H1 (cell line): ENCODE measurements at regions not wholly inside any gene's neighbourhood (a gene's known extent, or its start where the extent isn't known, plus 50 kb on each side); places are given as distances from the start of the nearest gene placed in this dataset.

ENCODE experiments used
- CTCF ChIA-PET: fragments of 300-600 bp; sonication (Branson Sonifier 250); formaldehyde crosslinking; loops from one replicate; lab custom pipeline; 2021; ENCODE audit not compliant: partially characterized antibody; lab: Charles Lee
- POLR2A ChIA-PET: fragments of 300-600 bp; sonication (Branson Sonifier 250); formaldehyde crosslinking; loops from one replicate; lab custom pipeline; 2021; ENCODE audit warnings: inconsistent platforms; ENCODE audit not compliant: partially characterized antibody; lab: Charles Lee
- DNase-seq, 2 experiments: peaks; one replicate each; pipeline versions ENCODE4 v3.0.0 to v3.0.0-alpha.2; 2010 to 2022; ENCODE audit warnings: low spot score in 2 of 2, low read depth in 1 of 2, mixed read lengths in 1 of 2
- FAIRE-seq: peaks from 2 replicates; lab custom pipeline; 2011; peaks lifted over from hg19 to GRCh38; lab: Jason Lieb, UNC
- H2AFZ ChIP-seq: 2 replicates; pipeline ENCODE4 v1.8.1; 2012; ENCODE audit warnings: low read length, inconsistent platforms
- H2AK5ac ChIP-seq: 2 replicates; pipeline ENCODE4 v1.6.1; 2013; ENCODE audit warnings: low read depth, low read length
- H2BK120ac ChIP-seq: replicated peaks from 2 replicates; pipeline ENCODE3; 2013; ENCODE audit warnings: low read depth, low read length, inconsistent platforms
- H2BK12ac ChIP-seq: 2 replicates; pipeline ENCODE4 v1.6.1; 2013; ENCODE audit warnings: low read depth, low read length
- H2BK15ac ChIP-seq: 2 replicates; pipeline ENCODE4 v1.6.1; 2013; ENCODE audit warnings: low read length
- H2BK20ac ChIP-seq: 2 replicates; pipeline ENCODE4 v1.6.1; 2013; ENCODE audit warnings: low read length
- H2BK5ac ChIP-seq: 2 replicates; pipeline ENCODE4 v1.6.1; 2013; ENCODE audit warnings: low read depth, low read length
- H3K14ac ChIP-seq: 2 replicates; pipeline ENCODE4 v1.6.1; 2013; ENCODE audit warnings: inconsistent platforms; ENCODE audit not compliant: insufficient read length
- H3K18ac ChIP-seq: 2 replicates; pipeline ENCODE4 v1.6.1; 2013; ENCODE audit warnings: low read length; ENCODE audit errors: extremely low read depth
- H3K23ac ChIP-seq: 2 replicates; pipeline ENCODE4 v1.6.1; 2013; ENCODE audit warnings: inconsistent platforms; ENCODE audit not compliant: insufficient read length
- H3K23me2 ChIP-seq: 2 replicates; pipeline ENCODE4 v1.6.1; 2013; ENCODE audit warnings: low read depth, low read length
- H3K27ac ChIP-seq: 2 replicates; pipeline ENCODE4 v1.6.1; 2011; ENCODE audit warnings: low read depth, low read length, inconsistent platforms
- H3K27me3 ChIP-seq, 4 experiments: replicated peaks in 1 of 4; 1 replicate in 1 of 4; 2 replicates in 3 of 4; pipeline versions ENCODE4 v1.6.1 to v1.8.1; 2011 to 2013; ENCODE audit warnings: low read length in 3 of 4, mild to moderate bottlenecking in 3 of 4, inconsistent platforms in 2 of 4, mixed read lengths in 2 of 4, moderate library complexity in 1 of 4; ENCODE audit not compliant: control insufficient read depth in 3 of 4, insufficient read depth in 3 of 4; ENCODE audit errors: extremely low read depth in 1 of 4
- H3K36me3 ChIP-seq, 4 experiments: 2 replicates each; pipeline versions ENCODE4 v1.6.1 to v1.8.1; 2011 to 2013; ENCODE audit warnings: mild to moderate bottlenecking in 4 of 4, low read length in 3 of 4, moderate library complexity in 2 of 4, control low read depth in 1 of 4, inconsistent platforms in 1 of 4; ENCODE audit not compliant: insufficient read depth in 4 of 4, control insufficient read depth in 2 of 4
- H3K4ac ChIP-seq: replicated peaks from 2 replicates; pipeline ENCODE3; 2013; ENCODE audit warnings: low read length, low read depth, mixed read lengths, inconsistent platforms; ENCODE audit not compliant: insufficient read length
- H3K4me1 ChIP-seq, 4 experiments: replicated peaks in 1 of 4; 1 replicate in 1 of 4; 2 replicates in 3 of 4; pipeline versions ENCODE4 v1.6.1 to v1.8.1; 2011 to 2013; ENCODE audit warnings: low read length in 3 of 4, inconsistent platforms in 2 of 4, mixed read lengths in 1 of 4; ENCODE audit not compliant: insufficient read depth in 4 of 4, control insufficient read depth in 3 of 4
- H3K4me2 ChIP-seq, 2 experiments: 2 replicates each; pipeline versions ENCODE4 v1.6.1 to v1.8.1; 2011 to 2013; ENCODE audit warnings: low read depth in 2 of 2, low read length in 2 of 2, control low read depth in 1 of 2, inconsistent platforms in 1 of 2, mild to moderate bottlenecking in 1 of 2; ENCODE audit not compliant: insufficient read depth in 1 of 2
- H3K4me3 ChIP-seq, 4 experiments: fragments of 200-600, 300-600 bp in 1 of 4; sonication (generic), shearing (Covaris generic), sonication (Bioruptor Twin) in 1 of 4; 2 replicates each; pipeline versions ENCODE4 v1.5.1 to v1.8.1; 2011 to 2016; ENCODE audit warnings: low read length in 4 of 4, low read depth in 3 of 4, control low read depth in 2 of 4, inconsistent platforms in 2 of 4, mild to moderate bottlenecking in 2 of 4, mixed read lengths in 1 of 4, moderate library complexity in 1 of 4; ENCODE audit not compliant: insufficient read depth in 2 of 4; ENCODE audit errors: extremely low read depth in 1 of 4
- H3K56ac ChIP-seq: replicated peaks from 2 replicates; pipeline ENCODE3; 2013; ENCODE audit warnings: low read depth, mild to moderate bottlenecking, mixed read lengths, low read length, inconsistent platforms; ENCODE audit not compliant: insufficient read length
- H3K79me1 ChIP-seq: 2 replicates; pipeline ENCODE4 v1.6.1; 2013; ENCODE audit warnings: low read depth, low read length, control low read depth
- H3K79me2 ChIP-seq, 2 experiments: 2 replicates each; pipeline versions ENCODE4 v1.6.1 to v1.8.1; 2012 to 2013; ENCODE audit warnings: low read length in 2 of 2, mild to moderate bottlenecking in 2 of 2, inconsistent platforms in 1 of 2; ENCODE audit not compliant: insufficient read depth in 2 of 2, control insufficient read depth in 1 of 2
- H3K9ac ChIP-seq, 4 experiments: replicated peaks in 1 of 4; 1 replicate in 1 of 4; 2 replicates in 3 of 4; pipeline versions ENCODE4 v1.6.1 to v1.8.1; 2011 to 2013; ENCODE audit warnings: low read depth in 3 of 4, low read length in 3 of 4, control low read depth in 2 of 4, mild to moderate bottlenecking in 2 of 4, moderate library complexity in 2 of 4, inconsistent platforms in 1 of 4; ENCODE audit errors: extremely low read depth in 1 of 4
- H3K9me3 ChIP-seq, 2 experiments: 2 replicates each; pipeline versions ENCODE4 v1.6.1 to v1.8.1; 2012 to 2013; ENCODE audit warnings: mild to moderate bottlenecking in 2 of 2, moderate library complexity in 2 of 2, control low read depth in 1 of 2, inconsistent platforms in 1 of 2, low read depth in 1 of 2, low read length in 1 of 2, mixed read lengths in 1 of 2; ENCODE audit not compliant: insufficient read depth in 2 of 2
- H4K20me1 ChIP-seq, 2 experiments: replicated peaks in 1 of 2; 2 replicates each; pipeline versions ENCODE3 to v1.8.1; 2011 to 2013; ENCODE audit warnings: inconsistent platforms in 2 of 2, low read length in 2 of 2, mild to moderate bottlenecking in 1 of 2; ENCODE audit not compliant: insufficient read depth in 2 of 2, control insufficient read depth in 1 of 2
- H4K5ac ChIP-seq: 2 replicates; pipeline ENCODE4 v1.6.1; 2013; ENCODE audit warnings: low read length, low read depth, mixed read lengths, inconsistent platforms; ENCODE audit not compliant: insufficient read length
- H4K8ac ChIP-seq: 2 replicates; pipeline ENCODE4 v1.8.0; 2013; ENCODE audit warnings: mild to moderate bottlenecking, moderate library complexity, low read length, inconsistent platforms; ENCODE audit not compliant: insufficient read depth; ENCODE audit errors: extremely low read depth
- H4K91ac ChIP-seq: replicated peaks from 2 replicates; pipeline ENCODE3; 2013; ENCODE audit warnings: low read length, mixed read lengths, inconsistent platforms; ENCODE audit not compliant: insufficient read length
- CEBPB ChIP-seq: IDR thresholded peaks from 2 replicates; pipeline ENCODE4 v1.6.1; 2012; ENCODE audit warnings: low read depth, low read length
- RXRA ChIP-seq: IDR thresholded peaks from 2 replicates; pipeline ENCODE4 v1.6.1; 2011; ENCODE audit warnings: low read depth, mild to moderate bottlenecking, low read length, moderate library complexity; ENCODE audit not compliant: insufficient read depth
- YY1 ChIP-seq: IDR thresholded peaks from 2 replicates; pipeline ENCODE4 v1.6.1; 2011; ENCODE audit warnings: low read depth, mild to moderate bottlenecking, low read length
- WGBS, 2 experiments: shearing (Covaris generic) in 1 of 2; methylation state at CpG; one replicate each; pipeline versions ENCODE4 v1.1.6 to v1.1.7; 2013 to 2015; ENCODE audit warnings: low lambda C conversion rate in 2 of 2, mixed read lengths in 2 of 2, inconsistent platforms in 1 of 2, low coverage in 1 of 2, missing lambda C conversion rate in 1 of 2; ENCODE audit not compliant: insufficient replicate concordance in 2 of 2, insufficient coverage in 1 of 2, insufficient read length in 1 of 2; ENCODE audit errors: extremely low coverage in 1 of 2, missing lambda C conversion rate in 1 of 2; 5-methylcytosine and 5-hydroxymethylcytosine counted together

DNA sequence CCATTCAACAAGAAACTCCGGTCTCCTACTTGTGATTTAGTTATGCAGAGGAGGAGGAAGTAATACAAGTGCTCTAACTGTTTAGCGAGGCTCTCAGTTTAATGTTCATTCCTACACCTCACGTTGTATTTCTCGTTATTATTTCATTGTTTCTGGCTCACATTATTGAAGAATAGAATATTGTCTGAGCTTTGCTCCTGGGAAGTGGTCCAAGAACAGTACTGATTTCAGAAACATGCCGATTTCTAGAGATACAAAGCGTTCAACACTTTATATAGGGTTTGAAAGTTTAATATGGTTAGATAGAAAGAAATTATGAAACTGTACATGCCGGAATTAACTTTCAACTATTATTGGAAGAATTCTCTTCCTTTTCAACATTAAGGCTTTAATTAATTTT is 1145.5 kb downstream of the TBL1XR1 start:
- Histone ChIP-seq H3K4me2 (no peak overlapping the region), H3K14ac (no peak overlapping the region), H2AFZ (no peak overlapping the region), H3K79me1 (no peaks in the 10 kb centered on the region), H3K27ac (no peak overlapping the region), H2BK20ac (no peak overlapping the region), H3K9me3 (no peaks in the 10 kb centered on the region), H3K79me2 (no peaks in the 10 kb centered on the region), H4K91ac (no peak overlapping the region), H3K9ac (no peak overlapping the region), H2AK5ac (no peak overlapping the region), H3K4me3 (no peak overlapping the region), H3K4me1 (no peaks in the 10 kb centered on the region), H3K23ac (no peak overlapping the region), H3K36me3 (no peaks in the 10 kb centered on the region), H4K8ac (no peak overlapping the region), H2BK12ac (no peak overlapping the region), H2BK5ac (no peak overlapping the region), H2BK15ac (no peak overlapping the region), H2BK120ac (no peak overlapping the region), H3K23me2 (no peaks in the 10 kb centered on the region), H3K27me3 (no peaks in the 10 kb centered on the region), H4K20me1 (no peaks in the 10 kb centered on the region), H3K56ac (no peak overlapping the region), H3K18ac (no peak overlapping the region), H3K4ac (no peak overlapping the region), H4K5ac (no peak overlapping the region)
- 92% methylated on average over 7 of the region's 7 CpGs; no CpG with 5 or more reads in 1 of the 2 experiments for WGBS, 2 experiments
- FAIRE-seq (no peak), DNase-seq (no peak)
- TF ChIP-seq CEBPB: no peak
- TF ChIP-seq YY1: no peak
- no peak for TF ChIP-seq RXRA
- CTCF ChIA-PET: no interaction called here
- POLR2A ChIA-PET: no interaction called here
